ENCODE measurements at regions not wholly inside any gene's neighbourhood (a gene's known extent, or its start where the extent isn't known, plus 50 kb on each side); places are given as distances from the start of the nearest gene placed in this dataset.

GRCh38 chr1:184284900-184285299 is 101.9 kb upstream of the C1orf21 start:
- TF ChIP-seq CTCF (conservative IDR thresholded peaks at IDR 0.05): no peak
- no peak for TF ChIP-seq EZH2 (IDR thresholded peaks at IDR 0.05; ENCODE audit: low read depth)
